Upper lobe of left lung (tissue), 6 donors: ENCODE measurements at regions not wholly inside any gene's neighbourhood (a gene's known extent, or its start where the extent isn't known, plus 50 kb on each side); places are given as distances from the start of the nearest gene placed in this dataset.

Experiments used
- ATAC-seq, 2 donors: fragments of 200-7000 bp; cut with Tn5 transposase; one replicate each; pipeline ENCODE4 v1.9.1; 2022; ENCODE audit warnings: mild to moderate bottlenecking in 2 of 2, moderate library complexity in 2 of 2; ENCODE audit not compliant: low FRiP score in 2 of 2
- DNase-seq, 2 donors: peaks; one replicate each; pipeline ENCODE4 v3.0.0-alpha.2; 2019 to 2020
- H3K27ac ChIP-seq, 4 donors: fragments of 200-600 bp; sonication (generic); one replicate each; pipeline ENCODE4 v1.5.1; 2016 to 2019
- H3K27me3 ChIP-seq, 4 donors: fragments of 200-600 bp; sonication (generic); one replicate each; pipeline ENCODE4 v1.5.1; 2017 to 2019
- H3K36me3 ChIP-seq, 4 donors: fragments of 200-600 bp; sonication (generic); one replicate each; pipeline ENCODE4 v1.5.1; 2016 to 2019
- H3K4me1 ChIP-seq, 4 donors: fragments of 200-600 bp; sonication (generic); one replicate each; pipeline ENCODE4 v1.5.1; 2018 to 2019
- H3K4me3 ChIP-seq, 4 donors: fragments of 200-600 bp; sonication (generic); one replicate each; pipeline ENCODE4 v1.5.1; 2017 to 2019; ENCODE audit warnings: mild to moderate bottlenecking in 2 of 4, moderate library complexity in 1 of 4
- H3K9me3 ChIP-seq, 4 donors: fragments of 200-600 bp; sonication (generic); one replicate each; pipeline ENCODE4 v1.5.1; 2018 to 2019
- CTCF ChIP-seq, 6 experiments: fragments of 450-650 bp in 4 of 6; fragments of 200-600 bp in 2 of 6; sonication (generic) in 2 of 6; IDR thresholded peaks; one replicate each; pipeline ENCODE4 v1.5.1; 2016 to 2019; ENCODE audit warnings: antibody characterized with exemption in 6 of 6
- EP300 ChIP-seq, 4 donors: sonication (generic); formaldehyde crosslinking; IDR thresholded peaks; one replicate each; pipeline ENCODE4 v1.5.1; 2017; ENCODE audit warnings: antibody characterized with exemption in 4 of 4, control low read depth in 2 of 4
- POLR2A ChIP-seq, 4 donors: fragments of 450-650 bp; IDR thresholded peaks; one replicate each; pipeline ENCODE4 v1.5.1; 2016 to 2017; ENCODE audit warnings: antibody characterized with exemption in 4 of 4, mild to moderate bottlenecking in 2 of 4
- POLR2AphosphoS5 ChIP-seq, 2 donors: sonication (generic); formaldehyde crosslinking; IDR thresholded peaks; one replicate each; pipeline ENCODE4 v1.5.1; 2017; ENCODE audit warnings: antibody characterized with exemption in 2 of 2
- WGBS, 2 donors: methylation state at CpG; one replicate each; pipeline ENCODE4 v1.1.5; 2017 to 2018; 5-methylcytosine and 5-hydroxymethylcytosine counted together
- donor health status: DM: no; HTN: no; CAD: no; lungs with moderate emphysema.
- donor health status: DM: no; HTN: yes; CAD: no; lungs with severe emphysema.

- TF ChIP-seq EP300 (IDR thresholded peaks at IDR 0.05) (no peak), POLR2A (IDR thresholded peaks at IDR 0.05) (no peak), CTCF (IDR thresholded peaks at IDR 0.05) (no peak), POLR2AphosphoS5 (IDR thresholded peaks at IDR 0.05) (no peak)
- no peak overlapping the region for H3K4me3 ChIP-seq
- H3K9me3 ChIP-seq = no peaks in the 10 kb centered on the region
- DNase-seq (no peak), ATAC-seq (no peak)
- no peaks in the 10 kb centered on the region for H3K36me3 ChIP-seq
- no peaks in the 10 kb centered on the region for H3K27me3 ChIP-seq
- no peak overlapping the region for H3K27ac ChIP-seq
- H3K4me1 ChIP-seq = peaks cover 0 to 6% (median 0%) of the 10 kb centered on the region in 4 donors
- WGBS, 2 donors = 76 to 81% methylated on average over 1 of the region's 1 CpG
Measured at GRCh38 chr6:164700497-164700896, 608.9 kb downstream of the C6orf118 start.

GRCh38 chr6:164695896-164696295 is 613.5 kb downstream of the C6orf118 start:
- Histone ChIP-seq H3K4me1 (peaks cover 0 to 6% (median 0%) of the 10 kb centered on the region in 4 donors), H3K36me3 (no peaks in the 10 kb centered on the region), H3K9me3 (no peaks in the 10 kb centered on the region), H3K27ac (no peak overlapping the region), H3K27me3 (no peaks in the 10 kb centered on the region), H3K4me3 (no peak overlapping the region)
- DNase-seq (no peak), ATAC-seq (no peak)
- WGBS, 2 donors = 44 to 45% methylated on average over 4 of the region's 4 CpGs
- no peak for TF ChIP-seq CTCF (IDR thresholded peaks at IDR 0.05)
- TF ChIP-seq POLR2AphosphoS5 (IDR thresholded peaks at IDR 0.05) = no peak
- TF ChIP-seq EP300 (IDR thresholded peaks at IDR 0.05) = no peak
- no peak for TF ChIP-seq POLR2A (IDR thresholded peaks at IDR 0.05)

- no peak for DNase-seq
- 81 to 93% methylated on average over 3 of the region's 3 CpGs for WGBS, 2 donors
Measured at GRCh38 chr6:164694386-164694785, 615.0 kb downstream of the C6orf118 start.

GRCh38 chr6:164693944-164694343 is 615.5 kb downstream of the C6orf118 start:
- ATAC-seq (no peak), DNase-seq (no peak)
- no peak for TF ChIP-seq CTCF (IDR thresholded peaks at IDR 0.05)
- TF ChIP-seq POLR2AphosphoS5 (IDR thresholded peaks at IDR 0.05) = no peak
- TF ChIP-seq POLR2A (IDR thresholded peaks at IDR 0.05) = no peak
- TF ChIP-seq EP300 (IDR thresholded peaks at IDR 0.05) = no peak
- Histone ChIP-seq H3K27ac (no peak overlapping the region), H3K4me3 (no peak overlapping the region), H3K4me1 (peaks cover 0 to 6% (median 0%) of the 10 kb centered on the region in 4 donors), H3K36me3 (no peaks in the 10 kb centered on the region), H3K27me3 (no peaks in the 10 kb centered on the region), H3K9me3 (no peaks in the 10 kb centered on the region)
- 47 to 56% methylated on average over 4 of the region's 4 CpGs for WGBS, 2 donors

More at GRCh38 chr6:164694386-164694785, 615.0 kb downstream of the C6orf118 start:
- H3K4me3 ChIP-seq = no peak overlapping the region
- H3K27ac ChIP-seq = no peak overlapping the region
- TF ChIP-seq POLR2AphosphoS5 (IDR thresholded peaks at IDR 0.05) = no peak
- TF ChIP-seq EP300 (IDR thresholded peaks at IDR 0.05) = no peak
- no peak for TF ChIP-seq POLR2A (IDR thresholded peaks at IDR 0.05)
- no peak for TF ChIP-seq CTCF (IDR thresholded peaks at IDR 0.05)
- H3K36me3 ChIP-seq = no peaks in the 10 kb centered on the region
- no peaks in the 10 kb centered on the region for H3K9me3 ChIP-seq
- peaks cover 0 to 6% (median 0%) of the 10 kb centered on the region in 4 donors for H3K4me1 ChIP-seq
- no peaks in the 10 kb centered on the region for H3K27me3 ChIP-seq
- ATAC-seq = no peak

- ATAC-seq (no peak), DNase-seq (no peak)
- H3K4me3 ChIP-seq = no peak overlapping the region
- TF ChIP-seq CTCF (IDR thresholded peaks at IDR 0.05) = no peak
- no peak for TF ChIP-seq POLR2AphosphoS5 (IDR thresholded peaks at IDR 0.05)
- no peak for TF ChIP-seq EP300 (IDR thresholded peaks at IDR 0.05)
- TF ChIP-seq POLR2A (IDR thresholded peaks at IDR 0.05) = no peak
- H3K4me1 ChIP-seq = peaks cover 0 to 6% (median 0%) of the 10 kb centered on the region in 4 donors
- H3K27me3 ChIP-seq = no peaks in the 10 kb centered on the region
- WGBS, 2 donors = 61 to 66% methylated on average over 4 of the region's 4 CpGs
- H3K36me3 ChIP-seq = no peaks in the 10 kb centered on the region
- no peaks in the 10 kb centered on the region for H3K9me3 ChIP-seq
- no peak overlapping the region for H3K27ac ChIP-seq
Measured at GRCh38 chr6:164692772-164693510, 616.5 kb downstream of the C6orf118 start.
